Brain microvascular endothelial cell (primary cell): ENCODE measurements at regions not wholly inside any gene's neighbourhood (a gene's known extent, or its start where the extent isn't known, plus 50 kb on each side); places are given as distances from the start of the nearest gene placed in this dataset.
"Not testable (repeated sequence)": the region's sequence is repeated elsewhere in the genome, so short reads cannot be mapped to it uniquely, and the experiment has no call there.

Experiments used
- DNase-seq: peaks from one replicate; pipeline ENCODE4 v3.0.0-alpha.2; 2020
- H3K27ac ChIP-seq: fragments of 250-450 bp; sonication (Bioruptor Pico); 2 replicates; pipeline ENCODE4 v1.5.1; 2020; ENCODE audit warnings: mild to moderate bottlenecking, moderate library complexity
- H3K27me3 ChIP-seq: fragments of 250-450 bp; sonication (Bioruptor Pico); replicated peaks from 2 replicates; pipeline ENCODE4 v1.5.1; 2020; ENCODE audit warnings: mild to moderate bottlenecking
- H3K36me3 ChIP-seq: fragments of 250-450 bp; sonication (Bioruptor Pico); replicated peaks from 2 replicates; pipeline ENCODE4 v1.5.1; 2020; ENCODE audit warnings: mild to moderate bottlenecking
- H3K4me3 ChIP-seq: 2 replicates; pipeline ENCODE4 v1.5.1; 2011; ENCODE audit warnings: low read depth, mild to moderate bottlenecking, control low read depth, low read length, moderate library complexity
- CTCF ChIP-seq: IDR thresholded peaks from 2 replicates; pipeline ENCODE4 v1.5.1; 2011; ENCODE audit warnings: low read depth, mild to moderate bottlenecking, moderate library complexity, low read length, control low read depth, inconsistent platforms; ENCODE audit errors: missing control alignments
- in situ Hi-C: cut with HindIII; loops from 2 replicates; pipeline ENCODE4 v1.10.0; 2017; ENCODE audit warnings: low sequenced_read_pairs, low pct_ligation_motif_present

- in situ Hi-C loops = no loop called here
- Histone ChIP-seq H3K36me3 (no peaks in the 10 kb centered on the region), H3K27me3 (no peaks in the 10 kb centered on the region), H3K4me3 (no peak overlapping the region), H3K27ac (no peak overlapping the region)
- no peak for DNase-seq
- no peak for TF ChIP-seq CTCF
These were observed 331.1 kb downstream of the DOK5 start for GRCh38 chr20:54806462-54806861.

GRCh38 chr20:54794874-54795273 lies 319.5 kb downstream of the DOK5 start:
- H3K4me3 ChIP-seq = no peak overlapping the region
- no peak for DNase-seq
- no peak for TF ChIP-seq CTCF
- in situ Hi-C loops = no loop called here
- H3K27ac ChIP-seq = no peak overlapping the region
- H3K36me3 ChIP-seq = no peaks in the 10 kb centered on the region
- no peaks in the 10 kb centered on the region for H3K27me3 ChIP-seq

- TF ChIP-seq CTCF = no peak
- Histone ChIP-seq H3K36me3 (no peaks in the 10 kb centered on the region), H3K4me3 (no peak overlapping the region), H3K27me3 (no peaks in the 10 kb centered on the region), H3K27ac (no peak overlapping the region)
- in situ Hi-C loops = no loop called here
- no peak for DNase-seq
These were observed 318.7 kb downstream of the DOK5 start for GRCh38 chr20:54794110-54794509.

GRCh38 chr20:54793291-54793992 lies 318.0 kb downstream of the DOK5 start:
- no peaks in the 10 kb centered on the region for H3K36me3 ChIP-seq
- in situ Hi-C loops = no loop called here
- no peaks in the 10 kb centered on the region for H3K27me3 ChIP-seq
- no peak for TF ChIP-seq CTCF
- DNase-seq = no peak
- H3K4me3 ChIP-seq = no peak overlapping the region
- no peak overlapping the region for H3K27ac ChIP-seq

- H3K4me3 ChIP-seq = no peak overlapping the region
- no peaks in the 10 kb centered on the region for H3K36me3 ChIP-seq
- in situ Hi-C loops = no loop called here
- no peak for TF ChIP-seq CTCF
- no peaks in the 10 kb centered on the region for H3K27me3 ChIP-seq
- DNase-seq = no peak
- H3K27ac ChIP-seq = no peak overlapping the region
These were observed 317.3 kb downstream of the DOK5 start for GRCh38 chr20:54792688-54793087.

GRCh38 chr20:54788260-54788659 lies 312.9 kb downstream of the DOK5 start:
- H3K27me3 ChIP-seq, H3K27ac ChIP-seq, H3K4me3 ChIP-seq, H3K36me3 ChIP-seq, in situ Hi-C loops, DNase-seq: not testable (repeated sequence)

GRCh38 chr20:54782758-54783157 lies 307.4 kb downstream of the DOK5 start:
- H3K27me3 ChIP-seq, H3K4me3 ChIP-seq, H3K36me3 ChIP-seq, H3K27ac ChIP-seq, DNase-seq, in situ Hi-C loops: not testable (repeated sequence)
